Posterior cingulate gyrus (tissue), 11 donors: ENCODE measurements at regions not wholly inside any gene's neighbourhood (a gene's known extent, or its start where the extent isn't known, plus 50 kb on each side); places are given as distances from the start of the nearest gene placed in this dataset.

Source experiments
- DNase-seq, 10 donors: peaks; one replicate each; pipeline versions ENCODE4 v3.0.0 to v3.0.0-alpha.2; 2020 to 2021; ENCODE audit warnings: mixed read lengths in 3 of 10
- intact Hi-C: fragments of 100-400 bp; cut with DNase I; formaldehyde crosslinking; loops from one replicate; pipeline ENCODE4 v1.15.1; 2023

DNA sequence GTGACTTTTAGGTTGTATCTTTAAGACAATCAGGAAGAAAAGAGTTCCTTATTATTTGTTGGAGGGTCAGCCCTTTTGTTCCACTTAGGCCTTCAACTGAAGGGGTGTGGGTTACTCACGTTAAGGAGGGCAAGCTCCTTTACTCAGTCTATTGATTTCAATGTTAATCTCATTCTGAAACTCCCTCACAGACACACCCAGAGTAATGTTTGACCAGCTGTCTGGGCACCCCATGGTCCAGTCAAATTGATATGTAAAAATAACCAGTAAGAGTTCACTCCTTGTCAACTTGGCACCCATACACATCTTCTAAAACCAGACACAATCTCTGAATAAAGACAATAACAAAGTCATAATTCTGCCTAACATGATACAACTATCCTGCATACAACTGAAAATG is 292.9 kb downstream of the KLF5 start:
- intact Hi-C loops: no loop called here
- DNase-seq: no peak

DNA sequence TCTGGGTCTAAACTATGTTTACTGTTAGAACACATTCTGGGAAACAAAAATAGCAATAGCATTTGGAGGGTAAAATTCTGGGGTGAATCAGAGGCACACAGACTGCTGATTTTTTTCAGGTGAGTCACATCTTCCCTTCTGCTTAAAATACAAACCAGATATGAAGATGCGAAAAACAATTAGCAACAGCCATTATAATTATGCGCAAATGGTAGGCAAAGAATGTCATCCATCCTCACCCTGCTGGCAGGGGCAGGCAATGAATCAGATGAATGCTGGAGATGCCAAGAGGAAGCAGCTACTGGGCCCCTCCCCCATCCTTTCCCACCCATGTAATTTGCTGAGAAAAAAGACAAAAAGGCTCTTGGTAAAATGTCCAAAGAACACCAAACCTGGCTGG is 282.9 kb downstream of the KLF5 start:
- peak in 1 of 10 donors; percentile 43 for DNase-seq
- intact Hi-C loops: no loop called here

DNA sequence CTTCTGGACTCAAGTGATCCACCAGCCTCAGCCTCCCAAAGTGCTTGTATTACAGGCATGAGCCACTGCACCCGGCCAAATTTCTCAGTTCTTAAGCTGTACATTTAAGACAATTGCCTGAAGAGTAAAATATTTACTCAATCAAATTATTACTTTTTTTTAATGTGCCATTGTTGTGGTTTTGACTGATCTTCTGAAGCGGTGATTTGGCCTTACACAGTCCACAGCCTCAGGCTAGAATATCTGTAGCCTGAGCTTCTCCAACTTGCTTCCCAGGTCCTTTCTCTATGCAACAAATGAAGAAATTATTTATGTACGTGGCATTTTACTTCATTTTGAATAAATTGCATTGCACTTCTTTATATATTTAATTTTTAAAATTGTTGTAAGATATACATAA is 281.3 kb downstream of the KLF5 start:
- intact Hi-C loops: no loop called here
- DNase-seq: no peak

DNA sequence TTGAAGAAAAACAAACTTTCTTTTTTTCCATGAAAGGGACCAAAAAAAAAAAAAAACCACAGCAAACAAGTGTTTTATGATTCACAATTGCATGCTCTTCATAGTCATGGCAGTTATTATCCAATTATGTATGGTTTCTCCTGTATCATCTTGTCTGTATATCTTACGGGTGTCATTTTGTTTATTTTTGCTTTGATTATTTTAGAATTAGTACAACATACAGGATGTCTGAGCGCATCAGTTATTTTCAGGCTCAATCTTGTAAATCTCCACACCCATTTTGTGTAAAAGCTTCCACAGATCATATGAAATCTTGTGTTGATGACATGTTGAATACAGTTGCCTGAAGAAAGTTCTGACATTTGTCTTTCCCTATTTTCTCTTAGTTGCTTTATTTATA is 280.3 kb downstream of the KLF5 start:
- DNase-seq: no peak
- intact Hi-C loops: no loop called here

DNA sequence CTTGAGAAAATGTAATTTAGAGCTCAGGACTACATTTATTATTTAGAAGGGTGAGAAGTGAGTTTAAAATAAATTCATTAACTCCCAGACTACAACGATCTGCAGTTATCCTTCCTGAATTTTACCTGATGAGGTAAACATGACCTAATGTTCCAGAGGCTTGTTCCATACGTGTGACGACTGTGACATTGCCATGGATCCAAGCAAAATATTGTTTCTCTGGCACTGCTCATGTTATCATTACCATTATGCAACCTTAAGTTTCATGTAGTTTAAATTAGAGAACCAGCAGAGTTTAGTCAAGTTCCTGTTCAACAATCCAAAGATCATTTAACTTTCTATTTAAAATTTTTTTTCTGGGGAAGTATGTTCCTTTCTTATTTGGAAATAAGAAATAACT is 279.6 kb downstream of the KLF5 start:
- intact Hi-C loops: no loop called here
- no peak for DNase-seq

DNA sequence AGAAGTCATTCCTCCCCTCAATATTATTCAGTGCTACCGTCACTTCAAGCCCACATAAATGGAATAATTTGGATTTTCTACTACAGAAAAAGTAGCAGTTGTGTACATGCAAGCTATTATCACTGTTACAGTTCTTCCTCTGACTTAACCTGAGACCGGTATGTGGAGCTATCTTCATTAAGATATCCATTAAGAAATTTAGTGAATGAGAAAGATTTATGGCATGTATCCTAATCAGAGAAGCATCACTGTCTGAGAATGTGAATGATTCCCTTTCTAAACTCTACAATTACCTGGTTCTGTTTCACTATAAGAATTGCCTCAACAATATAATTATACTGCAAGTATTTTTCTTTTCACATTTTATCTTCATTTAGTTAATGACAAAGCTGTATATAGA is 278.7 kb downstream of the KLF5 start:
- intact Hi-C loops: no loop called here

DNA sequence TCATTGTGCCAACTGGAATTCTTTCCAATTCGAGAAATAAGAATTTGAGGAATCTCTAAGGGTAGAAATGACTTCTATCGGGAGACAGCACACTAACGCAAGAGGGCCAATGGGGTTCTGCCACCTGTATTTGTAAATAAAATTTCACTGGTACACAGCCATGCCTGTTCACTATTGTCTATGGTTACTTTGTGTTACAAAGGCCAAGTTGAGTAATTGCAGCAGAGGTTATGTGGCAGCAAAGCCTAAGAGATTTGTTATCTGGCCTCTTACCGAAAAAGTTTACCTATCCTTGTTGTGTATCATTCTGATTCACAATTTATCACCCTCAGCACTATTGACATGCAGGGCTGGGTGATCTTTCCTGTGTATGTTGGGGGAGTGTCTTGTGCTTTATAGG is 278.0 kb downstream of the KLF5 start:
- intact Hi-C loops: no loop called here
- no peak for DNase-seq

More for the DNA sequence above, 278.7 kb downstream of the KLF5 start:
- DNase-seq: no peak

DNA sequence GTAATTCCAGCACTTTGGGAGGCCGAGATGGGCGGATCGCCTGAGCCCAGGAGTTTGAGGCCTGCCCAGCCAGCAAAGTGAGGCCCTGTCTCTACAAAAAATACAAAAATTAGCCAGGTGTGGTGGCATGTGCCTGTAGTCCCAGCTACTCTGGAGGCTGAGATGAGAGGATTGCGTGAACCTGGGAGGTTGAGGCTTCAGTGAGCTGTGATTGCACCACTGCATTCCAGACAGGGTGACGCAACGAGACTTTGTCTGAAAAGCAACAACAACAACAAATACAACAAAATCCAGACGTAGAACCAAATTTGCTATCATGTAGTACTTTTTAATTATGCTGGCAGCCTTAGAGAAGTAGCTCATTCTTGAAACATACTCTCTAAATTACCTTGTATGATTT is 277.1 kb downstream of the KLF5 start:
- DNase-seq: peak in 1 of 10 donors; percentile 24
- intact Hi-C loops: no loop called here

DNA sequence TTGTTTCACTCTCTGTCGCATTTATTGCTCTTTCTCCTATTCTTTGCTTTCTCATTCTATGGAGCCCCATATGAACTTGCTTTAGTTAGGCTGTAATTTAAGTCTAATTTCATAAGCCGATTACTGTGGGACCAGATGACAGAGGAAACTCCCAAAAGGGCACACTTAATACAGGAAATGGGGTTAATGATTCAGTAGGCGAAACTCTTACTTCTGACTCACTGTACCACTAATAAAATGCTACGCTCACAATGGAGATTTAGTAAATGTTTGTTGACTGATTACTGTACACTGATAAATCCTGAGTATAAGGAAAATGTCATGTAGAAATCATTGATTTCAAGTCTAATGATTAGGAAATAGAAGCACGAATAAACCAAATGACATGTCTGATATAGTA is 276.4 kb downstream of the KLF5 start:
- no peak for DNase-seq
- intact Hi-C loops: no loop called here

DNA sequence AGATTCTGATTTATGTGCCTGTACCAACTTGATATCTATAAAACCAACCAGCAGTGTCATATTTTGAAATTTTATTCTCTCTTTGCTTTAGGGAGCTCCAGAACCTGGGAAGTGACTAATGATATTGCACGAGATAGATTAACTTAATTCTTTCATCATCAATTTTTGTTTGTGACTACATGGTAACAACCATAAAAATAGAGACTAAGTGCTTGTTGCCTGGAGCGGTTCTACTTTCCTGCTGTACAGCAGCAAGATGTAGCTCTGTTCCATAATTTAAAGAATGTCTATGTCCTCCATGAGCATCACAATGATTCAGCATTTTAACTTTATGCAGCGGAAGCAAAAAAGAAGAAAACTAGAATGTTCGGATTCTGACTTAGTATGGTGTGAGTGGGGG is 275.6 kb downstream of the KLF5 start:
- no peak for DNase-seq
- intact Hi-C loops: no loop called here

DNA sequence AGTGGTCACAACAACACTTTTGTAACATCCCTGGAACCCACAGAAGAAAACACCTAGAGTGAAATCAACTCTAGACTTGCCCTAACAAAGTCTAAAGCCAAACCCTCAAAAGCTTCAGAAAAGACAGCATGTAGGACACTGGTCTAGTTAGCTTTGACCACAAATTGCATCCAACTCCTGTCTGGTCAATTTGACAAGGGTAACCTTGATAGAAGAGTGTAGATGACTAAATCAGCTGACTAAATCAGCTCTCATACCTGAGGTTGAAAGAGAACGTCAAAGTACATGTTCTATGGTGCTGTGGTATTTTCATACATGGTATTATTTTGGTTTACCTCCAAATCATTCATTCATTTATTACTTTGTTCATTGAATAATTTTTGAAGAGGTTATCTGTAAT is 272.8 kb downstream of the KLF5 start:
- no peak for DNase-seq
- intact Hi-C loops: no loop called here

DNA sequence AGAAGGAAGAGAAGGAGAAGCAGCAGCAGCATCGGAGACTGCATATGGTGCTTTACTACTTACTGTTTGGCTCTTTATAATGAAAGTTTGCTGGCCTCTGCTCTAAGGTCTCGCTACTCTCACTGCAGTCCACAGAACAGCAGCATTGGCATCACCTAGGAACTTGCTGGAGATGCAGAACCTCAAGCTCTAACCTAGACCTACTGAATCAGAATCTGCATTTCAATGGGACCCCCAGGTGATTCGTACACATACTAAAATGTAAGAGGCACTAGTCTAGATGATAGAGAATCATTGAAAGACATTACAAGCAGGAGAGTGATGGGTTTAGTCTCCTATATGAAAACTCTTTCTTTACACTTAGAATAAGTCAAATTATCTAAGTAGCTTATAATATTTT is 270.6 kb downstream of the KLF5 start:
- no peak for DNase-seq
- intact Hi-C loops: no loop called here

DNA sequence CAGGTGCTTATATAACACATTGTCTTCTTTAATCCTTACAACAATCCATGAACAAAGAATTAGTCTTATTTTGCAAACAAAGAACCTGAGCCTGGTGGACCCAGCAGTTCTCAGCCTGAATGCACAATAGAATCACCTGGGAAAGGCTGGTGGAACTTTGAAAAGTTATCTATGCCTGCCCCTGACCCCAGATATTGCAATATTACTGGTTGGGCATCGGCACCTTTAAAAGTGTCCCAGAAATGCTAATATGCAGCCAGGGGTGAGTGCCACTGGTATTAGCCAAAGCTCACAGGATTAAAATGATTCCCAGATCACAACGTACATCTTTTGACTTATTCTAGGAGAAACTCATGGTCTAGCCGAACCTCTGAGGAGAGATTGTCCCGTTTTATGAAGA is 268.8 kb downstream of the KLF5 start:
- intact Hi-C loops: no loop called here
- no peak for DNase-seq

DNA sequence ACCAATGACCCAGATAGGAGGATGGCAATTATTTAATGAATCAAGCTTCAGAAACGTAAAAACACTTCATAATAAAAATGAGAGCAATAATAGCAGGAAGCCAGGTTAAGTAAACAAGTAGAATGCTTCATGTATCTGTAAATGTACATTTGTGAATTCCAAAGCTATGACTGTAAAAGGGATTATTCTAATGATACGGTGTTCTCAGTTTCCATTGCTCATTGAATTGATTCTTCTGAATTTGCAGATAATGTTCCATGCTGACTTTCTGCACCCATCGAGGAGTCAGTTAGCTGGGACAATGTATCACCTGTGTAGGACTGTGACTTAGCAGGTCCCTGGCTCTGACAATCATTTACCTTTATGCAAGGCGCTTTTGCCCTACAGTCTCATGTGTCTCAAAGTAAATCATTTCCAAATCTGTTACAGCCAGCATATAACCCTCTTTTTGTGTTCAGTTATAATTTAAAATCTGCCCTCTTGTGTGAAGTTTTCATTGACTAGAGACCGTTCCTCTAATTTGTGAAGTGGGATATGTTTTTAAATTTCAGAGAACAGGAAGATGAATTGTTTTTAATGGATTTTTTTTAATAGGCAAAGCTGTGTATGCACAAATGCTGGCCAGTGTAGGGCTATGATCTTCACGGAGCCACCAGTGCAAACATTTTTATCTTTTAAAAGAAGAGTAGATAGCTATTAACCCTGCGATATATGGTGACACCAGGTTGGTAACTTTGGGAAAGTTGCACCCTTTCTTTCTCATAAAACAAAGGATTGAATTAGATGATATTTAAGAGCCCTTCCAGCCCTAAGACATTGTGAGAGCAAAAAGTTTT is 267.1 kb downstream of the KLF5 start:
- DNase-seq: no peak
- intact Hi-C loops: no loop called here

DNA sequence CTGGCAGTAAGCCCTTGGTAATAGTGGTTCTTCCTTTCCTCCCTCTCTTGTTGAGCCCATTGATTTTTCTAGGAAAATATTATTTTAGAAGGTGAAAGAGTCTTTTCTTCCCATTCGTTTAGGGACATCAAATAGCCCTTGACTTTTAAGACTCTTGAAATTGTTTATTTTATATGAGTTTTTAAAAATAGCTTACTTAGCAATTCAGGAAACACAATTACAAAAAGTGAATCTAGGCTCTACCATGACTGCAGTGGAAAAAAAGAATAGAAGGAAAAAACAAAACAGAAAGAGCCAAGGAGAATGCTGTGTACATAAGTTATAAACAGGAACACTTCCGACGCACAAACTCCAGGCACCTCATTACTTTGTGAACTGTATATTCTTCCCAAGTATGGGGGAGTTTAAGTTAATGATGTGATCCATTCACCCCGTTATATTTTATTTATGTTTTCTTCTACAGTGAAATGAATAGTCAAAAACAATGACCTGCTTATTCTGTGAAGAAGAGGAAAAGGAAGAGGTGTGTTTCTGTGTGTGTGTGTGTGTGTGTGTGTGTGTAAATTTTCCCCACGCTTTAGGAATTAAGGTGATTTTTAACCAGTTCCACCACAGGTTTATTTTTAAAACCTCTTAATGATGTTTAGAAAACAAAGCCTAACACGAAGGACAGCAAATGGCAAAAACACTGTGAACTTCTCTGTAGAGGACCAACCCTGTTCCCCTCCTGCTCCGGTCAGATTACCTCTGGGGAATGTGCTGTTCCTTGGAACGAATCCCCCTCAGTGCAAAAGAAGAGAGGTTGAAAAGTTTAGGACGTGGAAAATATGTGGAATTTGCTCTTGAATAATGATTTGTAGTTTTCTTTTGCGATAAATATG is 266.3 kb downstream of the KLF5 start:
- intact Hi-C loops: no loop called here
- DNase-seq: no peak

DNA sequence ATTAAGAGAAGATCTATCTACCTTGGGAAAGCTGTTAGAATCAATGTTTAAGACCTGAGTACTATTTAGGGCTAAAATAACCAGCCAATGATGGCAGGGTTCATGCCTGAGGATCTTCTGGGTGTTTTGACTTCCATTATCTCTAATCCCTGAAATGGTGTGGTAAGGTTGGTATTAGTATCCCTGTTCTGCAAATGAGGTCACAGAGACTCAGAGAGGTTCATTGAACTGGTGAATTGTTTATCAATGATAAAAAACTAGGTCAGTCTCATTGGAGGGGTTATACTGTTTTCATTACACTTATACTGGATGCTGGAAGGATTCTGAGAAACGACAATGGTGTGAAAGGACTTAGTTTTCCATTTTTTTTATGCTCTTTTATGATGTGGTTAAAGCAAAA is 264.8 kb downstream of the KLF5 start:
- intact Hi-C loops: no loop called here
- no peak for DNase-seq

DNA sequence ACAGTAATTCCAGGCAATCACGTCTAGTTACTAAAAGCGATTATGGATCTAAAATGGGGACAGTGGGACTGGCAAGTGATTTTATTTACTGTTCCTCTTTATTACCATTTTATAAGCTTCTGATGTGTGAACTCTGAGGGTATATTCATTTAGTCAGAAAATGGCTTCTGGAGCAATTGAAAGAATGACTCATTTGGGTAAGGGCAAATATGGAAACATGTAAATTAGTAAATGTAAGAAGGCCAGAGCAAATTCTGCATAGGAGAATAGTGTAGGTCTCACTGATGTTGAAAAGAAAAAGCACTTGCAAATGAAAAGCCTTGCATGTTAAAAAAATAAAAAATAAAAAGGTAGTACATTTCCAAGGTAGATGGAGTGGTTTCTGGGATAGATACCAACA is 262.2 kb downstream of the KLF5 start:
- intact Hi-C loops: no loop called here
- no peak for DNase-seq

DNA sequence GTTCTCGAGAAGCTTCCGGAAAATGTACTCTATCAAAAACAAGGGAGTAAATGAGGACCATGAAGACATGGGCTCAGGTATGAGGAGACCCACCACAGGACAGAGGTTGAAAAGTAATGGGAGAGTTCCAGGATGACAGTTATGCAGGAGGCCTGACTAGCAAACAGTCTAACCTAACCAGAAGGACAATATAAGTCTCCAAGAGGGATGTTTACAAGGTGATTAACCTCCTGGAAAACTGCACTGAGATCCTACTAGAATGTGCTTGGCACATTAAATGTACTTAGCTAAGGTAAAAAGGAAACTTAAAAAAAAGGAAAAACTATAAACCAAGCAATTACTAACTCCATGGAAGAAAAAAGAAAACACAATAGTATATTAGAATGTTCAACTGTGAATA is 258.3 kb downstream of the KLF5 start:
- no peak for DNase-seq
- intact Hi-C loops: no loop called here

DNA sequence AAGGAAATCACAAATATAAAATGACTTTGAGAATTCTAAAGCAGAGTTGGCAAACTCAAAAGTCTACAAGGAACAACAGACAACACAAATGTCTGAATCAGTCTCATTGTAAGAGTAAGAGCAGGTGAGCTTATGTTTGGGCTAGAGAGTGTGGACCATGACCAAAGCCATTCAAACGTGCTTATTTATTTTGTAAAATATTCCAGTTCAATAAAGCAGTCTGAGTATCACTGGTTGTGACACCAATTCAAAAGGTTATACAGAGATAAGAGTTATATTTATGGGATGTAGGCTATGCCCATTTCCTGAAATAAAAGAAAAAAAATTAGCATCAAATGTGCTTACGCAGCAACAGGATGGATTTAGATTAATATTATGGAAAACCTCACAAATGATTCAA is 251.6 kb downstream of the KLF5 start:
- intact Hi-C loops: no loop called here
- no peak for DNase-seq

DNA sequence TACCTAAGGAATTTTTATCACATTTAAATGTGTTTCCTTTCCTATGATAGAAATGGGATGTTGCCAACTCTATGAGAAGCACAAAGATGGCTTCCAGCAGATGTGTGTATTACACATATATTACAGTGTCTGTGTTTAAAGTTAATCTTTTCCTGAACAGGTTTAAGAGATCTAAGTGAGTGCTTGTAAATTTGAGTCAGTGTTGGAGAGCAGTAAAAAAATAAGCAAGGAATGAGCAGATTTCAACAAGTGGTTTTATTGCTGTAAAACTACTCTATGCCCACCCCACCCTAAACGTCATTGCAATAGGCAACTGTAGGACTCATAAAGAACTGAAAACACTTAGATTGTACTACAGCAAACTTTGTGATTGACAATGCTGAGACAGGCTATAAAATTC is 248.7 kb downstream of the KLF5 start:
- intact Hi-C loops: no loop called here
- no peak for DNase-seq

DNA sequence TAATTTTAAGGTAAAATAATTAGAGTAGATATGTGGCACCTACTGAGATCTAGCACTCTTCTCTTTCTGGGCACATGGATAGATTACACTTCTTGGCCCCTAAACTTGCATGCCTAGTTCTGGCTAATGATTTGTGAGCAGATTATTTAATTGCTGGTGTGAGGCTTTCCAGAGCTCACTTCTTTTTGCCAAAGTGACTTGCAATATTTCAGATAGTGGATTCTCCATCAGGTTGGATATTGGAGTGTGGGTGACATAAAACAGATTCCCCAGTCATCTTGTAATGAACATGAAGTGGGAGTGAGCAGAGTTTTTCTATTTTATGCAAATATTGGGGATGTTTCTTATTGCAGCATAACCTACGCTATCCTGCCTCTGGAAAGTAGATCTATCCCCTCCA is 247.9 kb downstream of the KLF5 start:
- intact Hi-C loops: no loop called here
- no peak for DNase-seq

DNA sequence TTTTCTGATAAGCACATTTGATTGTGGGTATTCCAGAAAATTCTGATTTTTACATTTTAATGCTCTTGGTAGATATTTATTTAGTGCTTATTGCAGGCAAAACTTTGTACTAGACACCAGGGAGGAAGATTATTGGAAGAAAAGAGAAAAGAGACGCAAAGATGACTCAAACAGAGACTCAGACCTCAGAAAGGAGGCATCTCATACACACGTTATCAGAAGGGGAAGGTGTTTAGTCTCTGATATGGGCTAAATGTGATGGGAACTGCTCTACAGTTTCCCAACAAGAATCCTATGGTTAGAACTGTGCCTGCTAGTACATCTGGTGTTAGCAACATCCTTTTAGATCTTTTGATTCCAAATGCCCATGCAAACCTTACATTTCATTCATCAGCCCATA is 245.6 kb downstream of the KLF5 start:
- intact Hi-C loops: no loop called here
- no peak for DNase-seq
